Karpas-422 (cell line): ENCODE measurements at regions not wholly inside any gene's neighbourhood (a gene's known extent, or its start where the extent isn't known, plus 50 kb on each side); places are given as distances from the start of the nearest gene placed in this dataset.

Experiments used
- DNase-seq: peaks from one replicate; pipeline ENCODE4 v3.0.0-alpha.2; 2015
- H2AFZ ChIP-seq: fragments of 200-600 bp; sonication (generic); 2 replicates; pipeline ENCODE4 v1.6.1; 2014; ENCODE audit warnings: antibody characterized with exemption, low read length, mixed read lengths
- H3K27ac ChIP-seq: fragments of 200-600 bp; sonication (generic); 2 replicates; pipeline ENCODE4 v1.5.1; 2014; ENCODE audit warnings: mild to moderate bottlenecking, low read length, moderate library complexity
- H3K27me3 ChIP-seq: fragments of 200-600 bp; sonication (generic); 2 replicates; pipeline ENCODE4 v1.6.1; 2014; ENCODE audit warnings: low read length, mixed read lengths
- H3K36me3 ChIP-seq: fragments of 200-600 bp; sonication (generic); 2 replicates; pipeline ENCODE4 v1.6.1; 2014; ENCODE audit warnings: low read length, mixed read lengths; ENCODE audit not compliant: insufficient read depth
- H3K4me1 ChIP-seq: fragments of 200-600 bp; sonication (generic); 2 replicates; pipeline ENCODE4 v1.6.1; 2014; ENCODE audit warnings: mild to moderate bottlenecking, low read length, mixed read lengths
- H3K4me2 ChIP-seq: fragments of 200-600 bp; sonication (generic); 2 replicates; pipeline ENCODE4 v1.6.1; 2014; ENCODE audit warnings: low read length, low read depth, mild to moderate bottlenecking; ENCODE audit not compliant: poor library complexity, severe bottlenecking
- H3K4me3 ChIP-seq: fragments of 200-600 bp; sonication (generic); 2 replicates; pipeline ENCODE4 v1.5.1; 2014; ENCODE audit warnings: mild to moderate bottlenecking, antibody characterized with exemption, low read length, mixed read lengths
- H3K79me2 ChIP-seq: fragments of 200-600 bp; sonication (generic); 2 replicates; pipeline ENCODE4 v1.6.1; 2014; ENCODE audit warnings: mild to moderate bottlenecking, low read length, mixed read lengths
- H3K9ac ChIP-seq: fragments of 200-600 bp; sonication (generic); 2 replicates; pipeline ENCODE4 v1.6.0; 2014; ENCODE audit warnings: low read length
- H3K9me2 ChIP-seq: fragments of 200-600 bp; sonication (generic), shearing (Covaris generic); replicated peaks from 2 replicates; pipeline ENCODE4 v1.6.0; 2014; ENCODE audit warnings: mild to moderate bottlenecking, low read length, moderate library complexity; ENCODE audit not compliant: insufficient read depth
- H3K9me3 ChIP-seq: fragments of 300-700, 200-600 bp; sonication (generic); 2 replicates; pipeline ENCODE4 v1.6.1; 2014; ENCODE audit warnings: low read length, mixed read lengths
- H4K20me1 ChIP-seq: fragments of 200-600 bp; sonication (generic); 2 replicates; pipeline ENCODE4 v1.6.1; 2014; ENCODE audit warnings: mild to moderate bottlenecking, antibody characterized with exemption, low read length, low read depth; ENCODE audit not compliant: insufficient read depth

- no peaks in the 10 kb centered on the region for H3K4me1 ChIP-seq
- no peaks in the 10 kb centered on the region for H4K20me1 ChIP-seq
- DNase-seq: no peak
- no peak overlapping the region for H3K4me2 ChIP-seq
- no peak overlapping the region for H3K27ac ChIP-seq
- no peak overlapping the region for H3K9ac ChIP-seq
- H3K79me2 ChIP-seq: no peaks in the 10 kb centered on the region
- no peaks in the 10 kb centered on the region for H3K9me3 ChIP-seq
- no peak overlapping the region for H3K4me3 ChIP-seq
- no peaks in the 10 kb centered on the region for H3K27me3 ChIP-seq
- no peaks in the 10 kb centered on the region for H3K9me2 ChIP-seq
- H3K36me3 ChIP-seq: no peaks in the 10 kb centered on the region
- H2AFZ ChIP-seq: no peak overlapping the region
These were observed 170.0 kb upstream of the ARID2 start for GRCh38 chr12:45559537-45559936.

- H3K4me1 ChIP-seq: no peaks in the 10 kb centered on the region
- no peaks in the 10 kb centered on the region for H3K27me3 ChIP-seq
- no peaks in the 10 kb centered on the region for H3K9me3 ChIP-seq
- H3K27ac ChIP-seq: no peak overlapping the region
- no peaks in the 10 kb centered on the region for H3K9me2 ChIP-seq
- H3K36me3 ChIP-seq: no peaks in the 10 kb centered on the region
- H3K4me2 ChIP-seq: no peak overlapping the region
- H3K4me3 ChIP-seq: no peak overlapping the region
- H3K9ac ChIP-seq: no peak overlapping the region
- H4K20me1 ChIP-seq: no peaks in the 10 kb centered on the region
- no peak overlapping the region for H2AFZ ChIP-seq
- DNase-seq: no peak
- no peaks in the 10 kb centered on the region for H3K79me2 ChIP-seq
These were observed 168.8 kb upstream of the ARID2 start for GRCh38 chr12:45560689-45561088.

- no peaks in the 10 kb centered on the region for H3K9me3 ChIP-seq
- H3K4me1 ChIP-seq: no peaks in the 10 kb centered on the region
- H3K79me2 ChIP-seq: no peaks in the 10 kb centered on the region
- no peak overlapping the region for H3K9ac ChIP-seq
- no peak overlapping the region for H3K4me2 ChIP-seq
- no peaks in the 10 kb centered on the region for H4K20me1 ChIP-seq
- DNase-seq: no peak
- no peak overlapping the region for H2AFZ ChIP-seq
- no peaks in the 10 kb centered on the region for H3K36me3 ChIP-seq
- H3K27me3 ChIP-seq: no peaks in the 10 kb centered on the region
- no peaks in the 10 kb centered on the region for H3K9me2 ChIP-seq
- H3K27ac ChIP-seq: no peak overlapping the region
- H3K4me3 ChIP-seq: no peak overlapping the region
These were observed 168.0 kb upstream of the ARID2 start for GRCh38 chr12:45561488-45561887.

GRCh38 chr12:45565590-45565989, 163.9 kb upstream of the ARID2 start:
- no peak overlapping the region for H3K9ac ChIP-seq

GRCh38 chr12:45566257-45566656, 163.2 kb upstream of the ARID2 start:
- Histone ChIP-seq H4K20me1 (no peaks in the 10 kb centered on the region), H3K9me2 (no peaks in the 10 kb centered on the region), H3K79me2 (no peaks in the 10 kb centered on the region), H3K4me1 (no peaks in the 10 kb centered on the region), H3K4me2 (no peak overlapping the region), H3K27ac (no peak overlapping the region), H3K36me3 (no peaks in the 10 kb centered on the region), H2AFZ (no peak overlapping the region), H3K27me3 (no peaks in the 10 kb centered on the region), H3K9ac (no peak overlapping the region), H3K4me3 (no peak overlapping the region), H3K9me3 (no peaks in the 10 kb centered on the region)
- DNase-seq: no peak

More at GRCh38 chr12:45565590-45565989, 163.9 kb upstream of the ARID2 start:
- no peak for DNase-seq
- H3K27me3 ChIP-seq: no peaks in the 10 kb centered on the region
- no peak overlapping the region for H3K27ac ChIP-seq
- H3K4me1 ChIP-seq: no peaks in the 10 kb centered on the region
- no peaks in the 10 kb centered on the region for H3K9me3 ChIP-seq
- H3K79me2 ChIP-seq: no peaks in the 10 kb centered on the region
- no peaks in the 10 kb centered on the region for H3K9me2 ChIP-seq
- H3K36me3 ChIP-seq: no peaks in the 10 kb centered on the region
- H4K20me1 ChIP-seq: no peaks in the 10 kb centered on the region
- no peak overlapping the region for H3K4me2 ChIP-seq
- H2AFZ ChIP-seq: no peak overlapping the region
- H3K4me3 ChIP-seq: no peak overlapping the region

GRCh38 chr12:45568808-45569207, 160.7 kb upstream of the ARID2 start:
- Histone ChIP-seq H3K79me2 (no peaks in the 10 kb centered on the region), H3K4me1 (no peaks in the 10 kb centered on the region), H4K20me1 (no peaks in the 10 kb centered on the region), H3K27me3 (no peaks in the 10 kb centered on the region), H3K9me2 (no peaks in the 10 kb centered on the region), H3K36me3 (no peaks in the 10 kb centered on the region), H3K4me3 (no peak overlapping the region), H3K4me2 (no peak overlapping the region), H3K9ac (no peak overlapping the region), H3K27ac (no peak overlapping the region), H3K9me3 (no peaks in the 10 kb centered on the region), H2AFZ (no peak overlapping the region)
- DNase-seq: no peak

GRCh38 chr12:45570501-45570900, 159.0 kb upstream of the ARID2 start:
- H3K9me3 ChIP-seq: no peaks in the 10 kb centered on the region
- no peaks in the 10 kb centered on the region for H4K20me1 ChIP-seq
- H2AFZ ChIP-seq: no peak overlapping the region
- no peaks in the 10 kb centered on the region for H3K36me3 ChIP-seq
- no peak for DNase-seq
- H3K4me3 ChIP-seq: no peak overlapping the region
- no peak overlapping the region for H3K27ac ChIP-seq
- no peaks in the 10 kb centered on the region for H3K4me1 ChIP-seq
- no peak overlapping the region for H3K4me2 ChIP-seq
- no peaks in the 10 kb centered on the region for H3K79me2 ChIP-seq
- H3K9me2 ChIP-seq: no peaks in the 10 kb centered on the region
- no peak overlapping the region for H3K9ac ChIP-seq
- no peaks in the 10 kb centered on the region for H3K27me3 ChIP-seq

- Histone ChIP-seq H3K36me3 (no peaks in the 10 kb centered on the region), H3K9me2 (no peaks in the 10 kb centered on the region), H4K20me1 (no peaks in the 10 kb centered on the region), H3K79me2 (no peaks in the 10 kb centered on the region), H3K4me2 (no peak overlapping the region), H3K27ac (no peak overlapping the region), H3K27me3 (no peaks in the 10 kb centered on the region), H3K9ac (no peak overlapping the region), H3K4me1 (no peaks in the 10 kb centered on the region), H2AFZ (no peak overlapping the region), H3K4me3 (no peak overlapping the region), H3K9me3 (no peaks in the 10 kb centered on the region)
- DNase-seq: no peak
These were observed 157.4 kb upstream of the ARID2 start for GRCh38 chr12:45572114-45572513.

GRCh38 chr12:45575417-45575816, 154.1 kb upstream of the ARID2 start:
- H3K9me3 ChIP-seq: no peaks in the 10 kb centered on the region
- no peak overlapping the region for H3K4me2 ChIP-seq
- no peak overlapping the region for H3K9ac ChIP-seq

More at GRCh38 chr12:45575417-45575816, 154.1 kb upstream of the ARID2 start:
- DNase-seq: no peak
- no peak overlapping the region for H2AFZ ChIP-seq
- no peaks in the 10 kb centered on the region for H3K36me3 ChIP-seq
- no peak overlapping the region for H3K4me3 ChIP-seq
- H3K4me1 ChIP-seq: peaks cover 5% of the 10 kb centered on the region
- no peaks in the 10 kb centered on the region for H3K9me2 ChIP-seq
- H3K79me2 ChIP-seq: no peaks in the 10 kb centered on the region
- H3K27ac ChIP-seq: no peak overlapping the region
- no peaks in the 10 kb centered on the region for H4K20me1 ChIP-seq
- no peaks in the 10 kb centered on the region for H3K27me3 ChIP-seq
